Adrenal gland (tissue), 5 donors: ENCODE measurements at regions not wholly inside any gene's neighbourhood (a gene's known extent, or its start where the extent isn't known, plus 50 kb on each side); places are given as distances from the start of the nearest gene placed in this dataset.

Experiments used
- CTCF ChIP-seq, 6 experiments: fragments of 450-650 bp in 4 of 6; fragments of 200-600 bp in 2 of 6; sonication (generic) in 1 of 6; IDR thresholded peaks; 1 replicate in 5 of 6; 2 replicates in 1 of 6; pipeline versions ENCODE4 v1.5.1 to v1.8.0; 2016 to 2021; ENCODE audit warnings: antibody characterized with exemption in 6 of 6, mild to moderate bottlenecking in 2 of 6, moderate library complexity in 1 of 6
- POLR2A ChIP-seq, 2 donors: fragments of 450-650 bp; IDR thresholded peaks; one replicate each; pipeline ENCODE4 v1.6.1; 2017; ENCODE audit warnings: antibody characterized with exemption in 2 of 2, mild to moderate bottlenecking in 2 of 2, moderate library complexity in 1 of 2
- donor health status: DM: no; HTN: no; CAD: no.

GRCh38 chr14:101121508-101122139 is 218.1 kb upstream of the RTL1 start:
- TF ChIP-seq CTCF (IDR thresholded peaks at IDR 0.05) = no peak
- TF ChIP-seq POLR2A (IDR thresholded peaks at IDR 0.05) = no peak
